Suppressor macrophage treated with lipopolysaccharide for 1 hour (primary cell): ENCODE measurements at regions not wholly inside any gene's neighbourhood (a gene's known extent, or its start where the extent isn't known, plus 50 kb on each side); places are given as distances from the start of the nearest gene placed in this dataset.

Source experiments
- DNase-seq, 3 donors: peaks; one replicate each; pipeline ENCODE4 v3.0.0-alpha.2; 2020 to 2022

DNA sequence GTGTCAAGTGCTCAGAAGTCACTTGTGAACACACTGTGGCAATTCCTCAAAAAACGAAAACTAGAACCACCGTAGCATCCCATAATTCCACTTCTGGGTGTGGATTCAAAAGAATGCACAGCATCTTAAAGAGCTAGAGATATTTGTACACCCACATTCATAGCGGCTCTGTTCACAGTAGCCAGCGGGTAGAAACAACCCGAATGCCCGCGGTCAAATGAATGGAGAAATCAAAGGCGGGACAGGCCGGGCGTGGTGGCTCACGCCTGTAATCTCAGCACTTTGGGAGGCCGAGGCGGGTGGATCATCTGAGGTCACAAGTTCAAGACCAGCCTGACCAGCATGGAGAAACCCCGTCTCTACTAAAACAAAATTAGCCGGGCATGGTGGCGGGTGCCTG is 337.5 kb downstream of the SEC14L1 start:
- no peak for DNase-seq

DNA sequence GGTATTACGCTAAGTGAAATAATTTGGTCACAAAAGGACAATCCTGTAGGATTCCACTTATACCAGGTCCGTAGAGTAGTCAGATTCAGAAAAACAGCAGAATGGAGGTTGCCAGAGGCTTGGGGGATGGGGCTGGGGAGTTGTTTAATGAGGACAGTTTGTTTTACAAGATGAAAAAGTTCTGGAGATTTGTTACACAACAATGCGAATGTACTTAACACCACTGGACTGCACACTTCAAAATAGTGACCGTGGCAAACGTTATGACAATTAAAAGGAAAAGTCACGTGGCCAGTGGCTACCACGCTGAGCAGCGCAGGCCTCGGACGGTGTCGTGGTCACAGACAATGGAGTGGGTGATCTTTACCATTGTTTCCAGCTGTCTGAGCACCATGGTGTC is 338.1 kb downstream of the SEC14L1 start:
- no peak for DNase-seq

DNA sequence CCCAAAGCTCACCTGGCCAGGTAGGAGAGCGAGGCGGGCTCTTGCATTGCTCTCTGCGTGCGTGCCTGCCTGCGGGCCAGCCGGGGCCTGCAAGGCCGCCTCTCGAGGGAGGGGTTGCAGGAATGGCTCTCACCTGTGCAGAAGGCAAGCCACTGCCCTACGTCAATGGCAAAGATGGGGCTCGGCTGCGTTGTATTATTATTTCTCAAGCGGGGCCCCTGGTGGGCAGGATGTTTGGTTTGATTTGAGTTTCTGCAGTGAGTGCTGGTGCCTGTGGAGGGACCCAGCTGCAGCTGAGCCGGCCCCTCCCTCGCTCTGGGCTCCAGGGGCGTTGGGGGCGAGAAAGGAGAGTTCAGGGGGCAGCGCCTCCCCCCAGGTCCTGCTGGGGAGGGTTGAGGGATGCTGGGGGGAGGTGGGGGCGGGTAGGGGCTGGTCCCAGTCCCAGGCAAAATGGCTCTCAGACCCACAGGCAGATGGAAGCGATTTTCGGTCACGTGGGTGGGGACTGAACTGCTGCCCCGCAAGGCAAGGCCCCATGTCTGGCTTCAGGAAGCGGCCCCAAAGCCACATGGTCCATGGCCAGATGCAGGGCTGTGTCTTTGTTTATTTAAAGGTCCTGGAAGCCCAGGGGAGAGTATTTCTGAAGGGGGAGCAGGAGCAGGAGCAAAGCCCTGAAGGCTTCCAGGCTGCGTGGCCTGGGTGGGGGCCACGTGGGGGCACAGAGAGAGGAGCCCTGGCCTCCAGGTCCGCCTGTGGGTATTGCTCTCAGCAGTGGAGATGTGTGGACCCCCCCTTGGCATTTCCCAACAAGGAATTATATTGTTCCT is 338.8 kb downstream of the SEC14L1 start:
- DNase-seq: no peak

DNA sequence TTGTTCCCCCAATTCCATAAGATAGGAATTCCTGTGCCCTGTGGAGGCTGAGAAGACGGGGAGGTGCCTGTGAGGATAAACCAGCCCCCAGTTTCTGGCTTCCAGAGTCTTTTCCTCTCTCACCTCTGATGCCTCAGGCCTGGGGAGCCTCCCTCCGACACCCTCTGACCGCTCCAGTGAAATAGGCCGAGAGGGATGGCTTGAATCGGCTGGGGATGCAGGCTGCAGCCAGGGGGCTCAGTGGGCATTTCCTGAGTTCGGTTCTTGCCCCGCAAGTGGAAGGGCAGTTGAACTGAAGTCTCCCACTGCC is 339.4 kb downstream of the SEC14L1 start:
- no peak for DNase-seq

DNA sequence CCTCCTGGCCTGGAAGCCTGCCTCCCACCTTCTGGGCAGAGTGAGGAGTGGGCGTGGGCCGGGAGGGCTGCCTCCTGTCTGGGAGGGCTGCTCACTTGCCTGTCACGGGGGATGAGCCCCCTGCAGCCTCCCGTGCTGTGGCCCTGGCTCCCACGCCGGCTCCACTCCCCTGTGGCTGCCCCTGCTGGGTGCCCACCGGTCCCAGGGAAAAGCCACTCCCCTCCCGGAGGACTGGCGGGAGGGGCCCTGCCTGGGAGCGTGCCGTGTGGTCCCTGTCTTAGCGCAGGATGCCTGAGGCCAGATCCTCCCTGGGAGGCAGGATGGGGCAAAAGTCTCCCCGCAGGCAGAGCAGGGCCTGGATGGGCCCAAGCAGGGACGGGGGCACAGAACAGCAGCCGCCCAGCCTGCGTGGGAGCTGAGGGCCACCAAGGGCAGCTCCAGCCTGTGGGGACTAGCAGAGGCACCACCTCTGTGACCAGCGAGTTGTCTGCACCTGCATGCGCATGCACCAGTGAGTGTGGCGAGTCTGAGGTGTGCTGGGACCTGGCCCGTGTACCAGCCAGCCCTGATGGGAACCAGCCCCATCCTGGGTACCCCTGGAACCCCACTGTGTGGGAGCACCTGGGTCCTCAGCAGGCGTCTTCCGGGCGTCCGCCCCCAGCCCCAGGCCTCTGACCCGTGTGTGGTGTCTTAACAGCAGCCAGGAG is 339.9 kb downstream of the SEC14L1 start:
- DNase-seq: no peak

DNA sequence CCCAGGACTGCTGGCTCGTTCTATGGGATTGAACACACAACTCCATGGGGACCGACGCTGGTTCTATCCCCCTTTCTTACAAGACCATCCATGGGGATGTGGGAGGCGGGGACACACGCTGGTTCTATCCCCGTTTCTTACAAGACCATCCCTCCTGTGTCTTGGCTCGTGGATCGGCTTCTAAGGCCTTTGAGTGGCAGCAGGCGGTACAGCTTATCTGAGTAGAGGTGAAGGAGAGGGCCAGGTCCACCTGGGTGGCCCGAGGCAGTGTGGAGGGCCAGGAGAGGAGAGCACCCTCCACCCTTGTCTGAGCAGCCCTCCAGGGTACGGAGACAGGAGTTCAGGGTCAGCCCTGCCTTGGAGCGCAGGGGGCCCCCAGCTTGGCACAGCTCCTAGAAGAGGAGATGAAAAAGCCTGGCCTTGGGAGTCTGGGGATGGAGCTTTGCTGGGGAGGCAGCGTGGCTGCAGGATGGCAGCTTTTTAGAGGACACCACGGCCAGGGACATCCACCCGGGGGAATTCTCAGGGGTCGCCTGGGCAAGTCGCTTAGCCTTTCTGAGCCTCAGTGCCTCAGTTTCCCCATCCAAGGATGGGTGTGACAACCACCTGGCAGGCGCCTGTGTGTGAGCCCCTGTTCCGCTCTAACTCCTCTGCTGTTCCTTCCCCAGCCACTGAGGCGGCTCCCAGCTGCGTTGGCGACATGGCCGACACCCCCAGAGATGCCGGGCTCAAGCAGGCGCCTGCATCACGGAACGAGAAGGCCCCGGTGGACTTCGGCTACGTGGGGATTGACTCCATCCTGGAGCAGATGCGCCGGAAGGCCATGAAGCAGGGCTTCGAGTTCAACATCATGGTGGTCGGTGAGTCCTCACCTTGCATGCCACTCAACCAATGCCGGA is 341.0 kb downstream of the SEC14L1 start:
- DNase-seq: no peak

DNA sequence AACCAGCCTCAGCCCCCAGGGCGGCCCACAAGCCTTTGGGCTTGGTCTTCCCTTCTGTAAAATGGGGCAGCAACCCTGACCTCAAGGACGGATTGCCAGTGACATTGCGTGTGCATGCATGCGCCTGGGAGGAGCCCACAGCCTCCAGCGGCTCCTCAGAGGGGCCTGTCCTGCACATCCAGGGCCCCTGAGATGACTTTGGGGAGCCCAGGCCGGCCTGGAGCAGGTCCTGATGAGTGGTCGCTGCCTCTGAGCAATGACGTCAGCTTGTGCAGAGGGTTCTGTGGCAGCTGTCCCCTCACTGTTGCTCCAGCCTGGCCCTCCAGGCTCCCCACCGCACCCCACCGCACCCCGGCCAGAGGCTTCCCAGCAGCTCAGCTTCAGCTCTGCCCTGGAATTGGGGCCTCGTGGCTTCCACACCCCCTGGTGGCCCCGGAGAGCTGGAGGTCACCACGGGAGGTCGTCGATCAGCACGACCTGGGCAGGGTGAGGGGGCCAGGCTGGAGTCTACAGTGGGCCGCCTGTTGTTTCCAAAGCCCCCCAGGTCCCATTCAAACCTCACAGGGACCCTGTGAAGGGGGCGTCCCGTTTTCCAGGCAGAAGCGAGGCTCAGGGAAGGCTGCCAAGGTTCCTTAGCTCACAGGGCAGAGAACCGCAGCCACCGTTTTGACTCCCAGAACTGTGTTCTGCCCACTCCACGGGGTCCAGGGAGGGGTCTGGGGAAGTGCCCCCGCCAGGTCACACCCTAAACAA is 341.8 kb downstream of the SEC14L1 start:
- no peak for DNase-seq

DNA sequence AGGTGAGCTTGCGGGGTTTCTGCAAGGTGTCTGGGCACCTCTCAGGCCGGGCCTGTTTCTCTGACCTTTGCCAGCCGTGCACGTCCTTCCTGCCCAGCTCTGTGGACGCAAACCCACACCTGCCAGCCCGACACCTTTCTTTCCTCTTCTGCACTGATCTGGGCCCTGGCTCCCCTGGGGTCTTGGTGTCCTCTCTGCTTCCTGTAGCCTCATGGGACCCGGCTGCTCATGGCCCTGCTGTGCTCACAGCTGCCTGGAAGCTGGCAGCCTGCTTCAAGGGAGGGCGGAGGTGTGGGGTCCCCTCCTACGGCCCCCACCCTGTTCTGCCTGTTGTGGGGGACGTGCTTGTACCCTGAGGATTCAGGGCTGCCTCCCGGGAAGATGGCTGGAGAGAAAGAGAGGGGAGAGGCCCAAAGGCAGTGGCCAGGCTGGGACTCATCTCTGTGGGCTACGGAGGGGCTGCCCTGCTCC is 342.4 kb downstream of the SEC14L1 start:
- no peak for DNase-seq

DNA sequence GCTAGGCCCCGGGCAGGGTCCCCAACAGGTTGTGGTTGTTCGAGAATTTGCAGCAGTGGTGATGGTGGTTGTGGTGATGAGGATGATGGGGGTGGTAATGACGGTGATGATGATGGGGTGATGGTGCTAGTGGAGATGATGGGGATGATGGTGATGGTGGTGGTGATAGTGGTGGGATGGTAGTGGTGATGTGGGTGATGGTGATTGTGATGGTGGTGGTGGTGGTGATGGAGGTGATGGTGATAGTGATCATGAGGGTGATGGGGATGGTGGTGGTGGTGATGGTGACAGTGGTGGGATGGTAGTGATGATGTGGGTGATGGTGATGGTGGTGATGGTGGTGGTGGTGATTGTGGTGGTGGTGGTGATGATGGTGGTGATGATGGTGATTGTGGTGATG is 343.3 kb downstream of the SEC14L1 start:
- DNase-seq: no peak

DNA sequence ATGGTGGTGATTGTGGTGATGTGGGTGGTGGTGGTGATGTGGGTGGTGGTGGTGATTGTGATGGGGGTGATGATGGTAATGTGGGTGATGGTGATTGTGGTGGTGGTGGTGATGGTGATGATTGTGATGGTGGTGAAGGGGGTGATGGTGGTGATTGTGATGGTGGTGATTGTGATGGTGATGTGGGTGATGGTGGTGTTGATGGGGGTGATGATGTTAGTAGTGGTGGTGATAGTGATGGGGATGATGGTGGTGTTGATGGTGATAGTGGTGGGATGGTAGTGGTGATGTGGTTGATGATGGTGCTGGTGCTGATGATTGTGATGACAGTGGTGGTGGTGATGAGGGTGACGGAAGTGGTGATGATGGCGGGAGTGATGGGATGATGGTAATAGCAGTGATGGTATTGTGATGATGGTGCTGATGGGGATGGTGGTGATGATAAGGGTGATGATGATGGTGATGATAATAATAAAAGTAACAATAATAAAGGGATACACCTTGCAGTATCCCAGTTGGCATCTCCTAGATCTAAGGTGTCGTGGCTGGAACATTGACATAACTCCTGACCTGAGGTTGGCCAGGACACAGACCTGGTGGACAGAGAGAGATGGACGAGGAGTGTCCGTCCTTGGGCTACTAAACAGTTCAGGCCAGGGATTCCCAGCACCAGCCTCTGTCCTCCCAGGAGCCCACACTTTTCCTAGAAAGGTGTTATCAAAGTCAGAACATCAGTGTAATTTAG is 344.5 kb downstream of the SEC14L1 start:
- DNase-seq: no peak

DNA sequence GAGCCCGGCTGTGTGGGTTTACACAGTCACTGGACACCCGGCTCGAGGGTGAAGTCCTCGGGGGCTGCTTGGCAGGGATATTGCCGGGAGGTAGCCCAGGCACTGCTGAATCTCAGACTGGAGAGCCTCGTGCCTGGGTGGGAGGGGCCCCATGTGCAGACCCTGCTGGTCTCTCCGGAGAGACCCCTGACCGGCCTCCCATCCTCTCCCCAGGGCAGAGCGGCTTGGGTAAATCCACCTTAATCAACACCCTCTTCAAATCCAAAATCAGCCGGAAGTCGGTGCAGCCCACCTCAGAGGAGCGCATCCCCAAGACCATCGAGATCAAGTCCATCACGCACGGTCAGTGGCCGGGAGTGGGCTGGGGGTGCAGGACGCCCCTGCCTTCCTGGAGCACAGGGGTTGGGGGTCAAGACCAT is 346.5 kb downstream of the SEC14L1 start:
- DNase-seq: no peak

DNA sequence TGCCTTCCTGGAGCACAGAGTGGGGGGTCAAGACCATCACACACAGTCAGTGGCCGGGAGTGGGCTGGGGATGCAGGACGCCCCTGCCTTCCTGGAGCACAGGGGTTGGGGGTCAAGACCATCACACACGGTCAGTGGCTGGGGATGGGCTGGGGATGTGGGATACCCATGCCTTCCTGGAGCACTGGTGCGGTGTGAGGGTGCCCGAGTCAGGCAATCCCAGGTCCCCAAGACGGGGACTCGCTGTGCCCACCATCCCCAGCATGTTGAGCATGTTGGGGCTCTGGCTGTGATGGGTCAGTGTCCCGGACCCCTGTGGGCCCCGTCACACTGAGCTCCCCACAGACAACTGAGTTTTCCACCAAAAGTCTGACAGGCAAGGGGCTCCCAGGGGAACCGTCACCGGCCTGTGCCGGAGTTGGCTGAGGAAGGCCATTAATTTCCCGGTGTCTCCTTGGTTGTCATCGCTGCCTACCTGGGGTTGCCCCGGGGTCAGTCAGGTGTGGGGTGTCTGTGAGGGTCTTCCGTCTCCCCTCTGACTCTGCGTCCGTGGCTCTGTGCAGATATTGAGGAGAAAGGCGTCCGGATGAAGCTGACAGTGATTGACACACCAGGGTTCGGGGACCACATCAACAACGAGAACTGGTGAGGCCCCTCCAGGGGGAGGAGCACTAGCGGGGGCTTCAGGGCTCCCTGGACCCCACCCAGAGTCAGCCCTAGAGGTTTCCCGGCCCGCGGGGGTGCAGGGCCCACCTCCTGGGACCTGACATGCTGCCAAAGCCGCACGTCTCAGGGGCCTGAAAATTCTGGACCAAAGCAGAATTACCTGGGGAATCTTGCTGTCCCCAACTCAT is 347.1 kb downstream of the SEC14L1 start:
- DNase-seq: no peak

- no peak for DNase-seq
Observed at GRCh38 chr17:77488531-77489238, 347.9 kb downstream of the SEC14L1 start.

DNA sequence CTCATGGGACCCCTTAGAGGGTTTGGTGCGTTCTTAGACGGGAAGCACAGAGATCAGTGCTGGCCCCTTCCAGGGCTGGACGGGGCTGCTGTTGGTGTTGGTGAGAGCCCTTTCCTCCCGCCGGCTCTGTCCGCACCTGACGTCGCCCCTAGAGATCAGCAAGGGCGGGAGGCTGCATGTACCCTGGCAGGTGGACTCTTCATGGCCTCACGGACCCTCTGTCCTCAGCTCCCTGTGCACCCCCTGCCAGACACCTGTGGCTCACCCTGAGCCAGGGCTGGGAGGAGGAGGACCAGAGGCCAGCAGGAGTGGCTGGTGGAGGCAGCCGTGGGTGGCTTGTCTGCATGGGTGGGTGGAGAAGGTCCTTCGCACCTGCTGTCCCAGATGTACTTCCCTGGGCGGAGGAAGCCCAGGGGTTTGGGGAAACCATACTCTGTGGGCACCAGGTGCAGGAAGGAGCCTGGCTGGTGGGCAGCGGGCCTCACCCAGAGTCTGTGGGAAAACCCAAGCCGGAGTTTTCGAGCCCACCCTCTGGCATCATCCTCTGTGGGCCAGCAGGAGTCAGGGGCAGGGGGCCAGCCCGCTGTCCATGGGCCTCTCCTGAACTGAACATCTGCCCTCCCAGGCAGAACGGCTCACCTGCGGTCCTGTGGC is 348.6 kb downstream of the SEC14L1 start:
- no peak for DNase-seq

DNA sequence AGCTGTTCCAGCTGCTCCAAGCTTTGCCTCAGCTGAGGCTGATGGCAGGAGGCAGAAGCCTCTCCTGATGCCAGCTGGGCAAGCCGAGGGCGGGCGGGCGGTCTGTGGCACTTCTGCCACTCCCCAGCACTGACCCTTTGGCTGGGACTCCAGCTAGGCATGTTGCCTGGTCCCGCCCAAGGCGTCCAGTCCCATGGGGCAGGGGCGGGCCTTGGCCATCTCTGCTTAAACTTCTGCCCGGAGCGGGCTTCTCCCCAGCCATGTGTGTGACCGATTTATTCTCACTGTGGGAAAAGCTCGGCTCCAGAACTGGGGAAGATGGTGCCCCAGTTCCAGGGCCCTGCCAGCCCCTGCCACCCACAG is 349.1 kb downstream of the SEC14L1 start:
- no peak for DNase-seq

DNA sequence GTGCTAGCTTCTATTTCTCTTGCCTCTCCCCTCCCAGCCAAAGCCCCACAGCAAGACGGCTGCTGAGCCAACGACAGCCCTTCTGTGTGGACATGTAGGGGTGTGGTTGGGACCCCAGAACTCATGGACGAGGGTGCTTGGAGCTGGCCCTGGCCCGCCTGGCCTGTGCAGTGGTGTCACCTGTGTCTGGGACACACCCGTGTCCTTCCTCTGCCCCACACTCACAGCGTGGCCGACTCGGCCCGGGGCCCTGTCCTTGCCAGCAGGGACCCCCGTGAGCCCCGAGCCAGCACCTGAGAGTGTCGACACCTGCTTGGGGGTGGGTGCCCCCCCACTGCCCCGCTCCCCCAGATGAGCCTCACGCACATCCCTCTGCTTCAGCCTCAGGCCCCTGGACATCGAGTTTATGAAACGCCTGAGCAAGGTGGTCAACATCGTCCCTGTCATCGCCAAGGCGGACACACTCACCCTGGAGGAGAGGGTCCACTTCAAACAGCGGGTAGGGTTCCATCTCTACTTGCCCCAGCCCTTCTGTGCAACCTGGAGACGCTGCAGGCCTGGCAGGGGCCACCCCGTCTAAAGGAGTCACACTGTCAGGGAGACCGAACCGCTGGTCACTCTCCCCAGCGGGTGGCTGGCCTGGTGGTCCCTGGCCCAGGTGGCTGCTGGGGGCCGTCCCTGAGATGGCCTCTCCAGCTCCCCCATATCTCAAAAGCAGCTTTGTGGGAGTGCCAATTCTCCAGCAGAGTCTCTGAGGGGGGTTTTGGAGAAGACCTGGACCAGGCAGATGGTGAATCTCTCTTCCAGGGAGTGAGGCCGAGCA is 349.8 kb downstream of the SEC14L1 start:
- DNase-seq: no peak

DNA sequence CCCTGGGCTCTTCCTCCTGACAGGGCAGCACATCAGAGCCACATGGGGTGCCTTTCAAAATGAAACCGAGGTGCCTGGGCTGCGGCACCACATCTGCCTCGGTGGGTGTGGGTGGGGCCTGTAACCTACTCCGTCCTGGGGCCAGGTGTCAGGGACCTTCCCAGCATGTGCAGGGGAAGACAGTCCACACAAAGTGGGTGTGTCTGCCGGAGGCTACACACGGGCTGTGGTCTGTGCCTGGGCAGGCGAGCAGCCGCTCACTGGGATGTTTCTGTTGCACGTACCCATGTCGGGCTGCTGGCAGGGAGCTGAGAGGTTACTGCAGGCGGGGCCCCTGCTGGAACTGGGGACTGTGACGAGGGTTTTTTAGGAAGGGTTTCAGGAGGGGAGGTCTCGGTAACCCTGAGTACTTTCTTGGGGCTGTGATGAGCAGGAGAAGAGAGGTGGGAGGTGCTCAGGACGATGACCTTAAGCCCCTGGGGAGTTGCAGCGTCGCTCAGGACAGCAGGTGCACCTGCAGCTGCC is 351.2 kb downstream of the SEC14L1 start:
- no peak for DNase-seq

DNA sequence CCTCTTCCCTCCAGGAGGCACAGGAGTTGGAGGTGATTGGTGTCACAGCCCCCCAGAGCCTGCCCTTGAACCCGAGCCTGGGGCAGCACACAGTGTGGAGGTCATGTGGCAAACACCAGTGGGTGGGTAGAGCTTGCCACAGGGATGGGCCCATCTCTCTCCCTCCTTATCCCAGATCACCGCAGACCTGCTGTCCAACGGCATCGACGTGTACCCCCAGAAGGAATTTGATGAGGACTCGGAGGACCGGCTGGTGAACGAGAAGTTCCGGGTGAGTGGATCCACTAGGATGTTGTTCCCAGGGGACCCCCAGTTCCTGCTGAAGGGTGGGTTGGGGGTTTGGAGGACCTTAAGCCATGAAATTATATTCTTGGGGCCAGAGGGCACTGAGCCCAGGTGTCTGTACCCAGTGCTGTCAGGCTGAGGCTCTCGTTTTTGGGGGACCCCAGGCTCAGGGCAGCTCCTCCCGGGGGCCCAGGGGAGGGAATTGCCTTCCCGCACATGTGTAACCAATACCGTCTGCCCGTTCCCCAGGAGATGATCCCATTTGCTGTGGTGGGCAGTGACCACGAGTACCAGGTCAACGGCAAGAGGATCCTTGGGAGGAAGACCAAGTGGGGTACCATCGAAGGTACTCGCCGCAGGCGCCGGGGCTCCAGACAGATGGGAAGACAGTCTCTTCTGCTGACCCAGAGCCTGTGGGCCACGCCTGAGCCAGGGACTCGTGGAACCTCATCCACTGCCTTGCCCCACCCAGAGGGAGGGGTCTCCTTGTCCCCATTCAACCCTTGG is 351.9 kb downstream of the SEC14L1 start:
- no peak for DNase-seq
